ENCODE measurements at regions not wholly inside any gene's neighbourhood (a gene's known extent, or its start where the extent isn't known, plus 50 kb on each side); places are given as distances from the start of the nearest gene placed in this dataset.

- no peaks in the 10 kb centered on the region for H3K36me3 ChIP-seq (ENCODE audit: insufficient read depth, low read length)
- no peaks in the 10 kb centered on the region for H3K9me2 ChIP-seq (ENCODE audit: insufficient read depth, low read length)
- TF ChIP-seq EP300 (conservative IDR thresholded peaks at IDR 0.05; ENCODE audit: poor library complexity, severe bottlenecking) (no peak), RAD21 (conservative IDR thresholded peaks at IDR 0.05) (no peak), TAF1 (IDR thresholded peaks at IDR 0.05; ENCODE audit: low read depth) (no peak), EZH2 (IDR thresholded peaks at IDR 0.05; ENCODE audit: borderline replicate concordance, insufficient read depth, low read length, poor library complexity, severe bottlenecking) (no peak), POLR2AphosphoS5 (IDR thresholded peaks at IDR 0.05) (no peak), CTCF (IDR thresholded peaks at IDR 0.05; ENCODE audit: poor library complexity, severe bottlenecking) (no peak), MXI1 (conservative IDR thresholded peaks at IDR 0.05; ENCODE audit: poor library complexity, severe bottlenecking) (no peak), SMC3 (conservative IDR thresholded peaks at IDR 0.05; ENCODE audit: poor library complexity) (no peak)
- TF ChIP-seq, protein P1, sequence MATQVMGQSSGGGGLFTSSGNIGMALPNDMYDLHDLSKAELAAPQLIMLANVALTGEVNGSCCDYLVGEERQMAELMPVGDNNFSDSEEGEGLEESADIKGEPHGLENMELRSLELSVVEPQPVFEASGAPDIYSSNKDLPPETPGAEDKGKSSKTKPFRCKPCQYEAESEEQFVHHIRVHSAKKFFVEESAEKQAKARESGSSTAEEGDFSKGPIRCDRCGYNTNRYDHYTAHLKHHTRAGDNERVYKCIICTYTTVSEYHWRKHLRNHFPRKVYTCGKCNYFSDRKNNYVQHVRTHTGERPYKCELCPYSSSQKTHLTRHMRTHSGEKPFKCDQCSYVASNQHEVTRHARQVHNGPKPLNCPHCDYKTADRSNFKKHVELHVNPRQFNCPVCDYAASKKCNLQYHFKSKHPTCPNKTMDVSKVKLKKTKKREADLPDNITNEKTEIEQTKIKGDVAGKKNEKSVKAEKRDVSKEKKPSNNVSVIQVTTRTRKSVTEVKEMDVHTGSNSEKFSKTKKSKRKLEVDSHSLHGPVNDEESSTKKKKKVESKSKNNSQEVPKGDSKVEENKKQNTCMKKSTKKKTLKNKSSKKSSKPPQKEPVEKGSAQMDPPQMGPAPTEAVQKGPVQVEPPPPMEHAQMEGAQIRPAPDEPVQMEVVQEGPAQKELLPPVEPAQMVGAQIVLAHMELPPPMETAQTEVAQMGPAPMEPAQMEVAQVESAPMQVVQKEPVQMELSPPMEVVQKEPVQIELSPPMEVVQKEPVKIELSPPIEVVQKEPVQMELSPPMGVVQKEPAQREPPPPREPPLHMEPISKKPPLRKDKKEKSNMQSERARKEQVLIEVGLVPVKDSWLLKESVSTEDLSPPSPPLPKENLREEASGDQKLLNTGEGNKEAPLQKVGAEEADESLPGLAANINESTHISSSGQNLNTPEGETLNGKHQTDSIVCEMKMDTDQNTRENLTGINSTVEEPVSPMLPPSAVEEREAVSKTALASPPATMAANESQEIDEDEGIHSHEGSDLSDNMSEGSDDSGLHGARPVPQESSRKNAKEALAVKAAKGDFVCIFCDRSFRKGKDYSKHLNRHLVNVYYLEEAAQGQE (IDR thresholded peaks at IDR 0.05; ENCODE audit: borderline replicate concordance), result no peak
- no peaks in the 10 kb centered on the region for H3K79me2 ChIP-seq (replicated peaks; ENCODE audit: insufficient read depth, low read length)
- H4K20me1 ChIP-seq (ENCODE audit: insufficient read depth), result no peaks in the 10 kb centered on the region
- H3K27me3 ChIP-seq (ENCODE audit: insufficient read depth, low read depth, low read length), result no peaks in the 10 kb centered on the region
- no peak overlapping the region for H3K4me3 ChIP-seq (ENCODE audit: low read length)
- H3K9ac ChIP-seq (ENCODE audit: low read length), result no peak overlapping the region
- H3K27ac ChIP-seq (ENCODE audit: low read length), result no peak overlapping the region
- no peaks in the 10 kb centered on the region for H3K9me3 ChIP-seq (ENCODE audit: low read length)
- H3K4me2 ChIP-seq (ENCODE audit: low read length), result no peak overlapping the region
- H3F3A ChIP-seq (ENCODE audit: insufficient read depth, low read length, poor library complexity, severe bottlenecking), result no peaks in the 10 kb centered on the region
- H2AFZ ChIP-seq (ENCODE audit: low read depth, low read length), result no peak overlapping the region
Observed at GRCh38 chr15:88395241-88395640, 71.9 kb downstream of the MRPL46 start.

DNA sequence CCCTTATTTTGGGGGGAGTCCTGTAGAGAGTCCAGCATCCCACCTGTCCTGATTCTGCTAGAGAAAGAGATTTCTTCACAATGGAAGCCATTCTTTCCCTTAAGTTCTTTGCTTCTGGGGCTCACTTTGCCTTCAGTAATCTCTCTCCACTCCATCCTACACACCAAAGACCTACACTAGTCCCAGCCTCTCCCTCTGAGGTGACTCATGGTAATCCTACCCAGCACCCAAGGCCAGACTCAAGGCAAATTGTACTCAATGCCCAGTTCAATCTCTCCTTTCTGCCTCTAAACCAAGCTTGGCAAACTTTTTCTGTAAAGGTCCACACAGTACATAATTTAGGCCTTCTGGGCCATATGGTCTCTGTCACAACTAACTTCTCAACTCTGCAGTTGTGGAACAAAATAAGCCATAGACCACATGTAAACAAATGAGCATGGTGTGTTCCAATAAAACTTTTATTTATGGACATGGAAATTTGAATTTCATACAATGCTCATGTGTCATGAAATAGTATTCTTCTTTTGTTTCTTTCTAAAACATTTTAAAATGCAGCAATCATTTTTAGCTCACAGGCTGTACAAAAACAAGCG lies 72.5 kb downstream of the MRPL46 start:
- Histone ChIP-seq H3K4me3 (ENCODE audit: low read length) (no peak overlapping the region), H3K36me3 (ENCODE audit: insufficient read depth, low read length) (no peaks in the 10 kb centered on the region), H3K9me2 (ENCODE audit: insufficient read depth, low read length) (no peaks in the 10 kb centered on the region), H3K9me3 (ENCODE audit: low read length) (no peaks in the 10 kb centered on the region), H3K4me2 (ENCODE audit: low read length) (no peak overlapping the region), H3K79me2 (replicated peaks; ENCODE audit: insufficient read depth, low read length) (no peaks in the 10 kb centered on the region), H3K27me3 (ENCODE audit: insufficient read depth, low read depth, low read length) (no peaks in the 10 kb centered on the region), H3K9ac (ENCODE audit: low read length) (no peak overlapping the region), H3K27ac (ENCODE audit: low read length) (no peak overlapping the region), H4K20me1 (ENCODE audit: insufficient read depth) (no peaks in the 10 kb centered on the region), H2AFZ (ENCODE audit: low read depth, low read length) (no peak overlapping the region), H3F3A (ENCODE audit: insufficient read depth, low read length, poor library complexity, severe bottlenecking) (no peaks in the 10 kb centered on the region)
- TF ChIP-seq CTCF (IDR thresholded peaks at IDR 0.05; ENCODE audit: poor library complexity, severe bottlenecking), result no peak
- TF ChIP-seq EZH2 (IDR thresholded peaks at IDR 0.05; ENCODE audit: borderline replicate concordance, insufficient read depth, low read length, poor library complexity, severe bottlenecking), result no peak
- no peak for TF ChIP-seq RAD21 (conservative IDR thresholded peaks at IDR 0.05)
- no peak for TF ChIP-seq SMC3 (conservative IDR thresholded peaks at IDR 0.05; ENCODE audit: poor library complexity)
- TF ChIP-seq, protein P1 (IDR thresholded peaks at IDR 0.05; ENCODE audit: borderline replicate concordance), result no peak
- TF ChIP-seq TAF1 (IDR thresholded peaks at IDR 0.05; ENCODE audit: low read depth), result no peak
- no peak for TF ChIP-seq MXI1 (conservative IDR thresholded peaks at IDR 0.05; ENCODE audit: poor library complexity, severe bottlenecking)
- no peak for TF ChIP-seq POLR2AphosphoS5 (IDR thresholded peaks at IDR 0.05)
- no peak for TF ChIP-seq EP300 (conservative IDR thresholded peaks at IDR 0.05; ENCODE audit: poor library complexity, severe bottlenecking)
